ENCODE measurements at regions not wholly inside any gene's neighbourhood (a gene's known extent, or its start where the extent isn't known, plus 50 kb on each side); places are given as distances from the start of the nearest gene placed in this dataset.

DNA sequence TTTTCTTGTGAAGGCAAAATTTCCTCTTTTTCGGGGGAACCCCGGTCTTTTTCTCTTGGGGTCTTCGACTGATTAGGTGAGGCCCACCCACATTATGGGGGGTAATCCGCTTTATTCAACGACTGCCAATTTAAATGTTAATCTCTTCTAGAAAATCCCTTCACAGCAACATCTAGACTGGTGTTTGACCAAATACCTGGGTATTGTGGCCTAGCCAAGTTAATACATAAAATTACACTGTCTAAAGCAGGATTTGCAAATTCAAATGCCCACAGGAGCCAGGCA lies 170.0 kb upstream of the FOXN3 start:
- 83% methylated on average over 5 of the region's 5 CpGs for WGBS (ENCODE audit: low lambda C conversion rate)
- H3K4me2 ChIP-seq = no peak overlapping the region
- no peak for DNase-seq
- no peaks in the 10 kb centered on the region for H3K4me1 ChIP-seq (ENCODE audit: control insufficient read depth in 1 of 2, insufficient read depth in 2 of 2, low read depth in 1 of 2, low read length in 1 of 2)
- H3K9ac ChIP-seq = no peak overlapping the region
- no peaks in the 10 kb centered on the region for H3K9me2 ChIP-seq
- no peaks in the 10 kb centered on the region for H3K9me3 ChIP-seq
- H3F3A ChIP-seq (replicated peaks; ENCODE audit: insufficient read depth) = no peaks in the 10 kb centered on the region
- no peak overlapping the region for H3K4me3 ChIP-seq (ENCODE audit: low read depth in 2 of 2, low read length in 1 of 2)
- H3K36me3 ChIP-seq (replicated peaks in 1 of 2; ENCODE audit: control insufficient read depth in 1 of 2, insufficient read depth in 2 of 2, low read length in 1 of 2) = no peaks in the 10 kb centered on the region
- POLR2A ChIA-PET = no interaction called here
- no peaks in the 10 kb centered on the region for H3K27me3 ChIP-seq (ENCODE audit: insufficient read depth)
- CTCF ChIA-PET = no interaction called here
- no peaks in the 10 kb centered on the region for H4K20me1 ChIP-seq (ENCODE audit: insufficient read depth)
- no peaks in the 10 kb centered on the region for H3K79me2 ChIP-seq (ENCODE audit: insufficient read depth)
- no peak overlapping the region for H3K27ac ChIP-seq (ENCODE audit: low read depth in 2 of 2, low read length in 1 of 2)
- TF ChIP-seq MEF2A (IDR thresholded peaks at IDR 0.05; ENCODE audit: borderline replicate concordance, low read depth) (no peak), TAF1 (IDR thresholded peaks at IDR 0.05; ENCODE audit: borderline replicate concordance, low read depth, low read length) (no peak), ELF1 (IDR thresholded peaks at IDR 0.05) (no peak), EZH2phosphoT487 (IDR thresholded peaks at IDR 0.05; ENCODE audit: borderline replicate concordance, low read depth) (no peak), RXRA (IDR thresholded peaks at IDR 0.05; ENCODE audit: borderline replicate concordance, low read depth) (no peak), NRF1 (IDR thresholded peaks at IDR 0.05; ENCODE audit: low read depth, low read length) (no peak), MXI1 (IDR thresholded peaks at IDR 0.05; ENCODE audit: low read depth, low read length) (no peak), FOXJ3 (CRISPR knock-in tag; IDR thresholded peaks at IDR 0.05) (no peak)
- no peak overlapping the region for H2AFZ ChIP-seq (ENCODE audit: low read depth)

DNA sequence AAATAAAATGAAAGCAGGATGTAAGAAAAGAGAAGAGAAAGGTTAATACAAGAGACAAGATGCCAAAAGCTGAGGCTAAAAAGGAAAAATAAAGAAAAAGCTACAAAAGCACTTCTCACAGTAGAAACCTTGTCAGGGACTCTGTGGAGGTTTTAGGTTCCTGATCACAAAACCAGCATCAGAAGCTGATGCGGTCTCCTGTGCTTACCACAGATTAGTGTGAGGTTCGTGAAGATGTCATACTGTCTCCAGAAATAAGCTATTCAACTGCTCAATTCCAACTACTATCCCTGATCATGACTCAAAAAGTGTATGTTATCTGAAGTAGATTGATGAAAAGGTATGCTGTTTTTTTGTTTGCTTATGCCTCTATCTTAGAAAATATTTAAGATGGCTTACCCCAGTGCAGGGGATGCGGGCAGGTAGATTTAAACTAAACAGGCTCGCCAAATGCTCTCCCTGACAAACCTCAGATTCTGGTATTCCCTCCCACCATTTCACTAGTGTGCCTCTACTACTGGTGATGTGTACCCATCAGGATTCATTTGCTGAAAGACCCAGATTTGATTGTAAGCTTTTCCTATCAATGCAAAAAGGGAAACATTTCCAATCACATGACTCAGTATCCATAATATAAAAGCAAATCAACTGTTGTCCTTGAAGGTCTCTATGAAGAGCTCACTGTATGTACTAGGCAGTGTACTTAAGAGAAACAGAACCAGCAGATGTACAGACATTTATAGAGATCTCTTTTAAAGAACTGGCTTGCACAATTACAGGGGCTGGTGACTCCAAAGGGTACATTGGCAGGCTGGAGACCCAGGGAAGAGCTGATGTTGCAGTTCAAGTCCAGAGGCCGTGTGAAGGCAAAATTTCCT lies 169.5 kb upstream of the FOXN3 start:
- Histone ChIP-seq H3K4me3 (ENCODE audit: low read depth in 2 of 2, low read length in 1 of 2) (no peak overlapping the region), H3K4me2 (no peak overlapping the region), H3K27me3 (ENCODE audit: insufficient read depth) (no peaks in the 10 kb centered on the region), H3K9me3 (no peaks in the 10 kb centered on the region), H3K79me2 (ENCODE audit: insufficient read depth) (no peaks in the 10 kb centered on the region), H3F3A (replicated peaks; ENCODE audit: insufficient read depth) (no peaks in the 10 kb centered on the region), H3K9me2 (no peaks in the 10 kb centered on the region), H3K36me3 (replicated peaks in 1 of 2; ENCODE audit: control insufficient read depth in 1 of 2, insufficient read depth in 2 of 2, low read length in 1 of 2) (no peaks in the 10 kb centered on the region), H3K27ac (ENCODE audit: low read depth in 2 of 2, low read length in 1 of 2) (no peak overlapping the region), H4K20me1 (ENCODE audit: insufficient read depth) (no peaks in the 10 kb centered on the region), H3K9ac (no peak overlapping the region), H2AFZ (ENCODE audit: low read depth) (no peak overlapping the region), H3K4me1 (ENCODE audit: control insufficient read depth in 1 of 2, insufficient read depth in 2 of 2, low read depth in 1 of 2, low read length in 1 of 2) (no peaks in the 10 kb centered on the region)
- WGBS (ENCODE audit: low lambda C conversion rate) = 80% methylated on average over 5 of the region's 5 CpGs
- TF ChIP-seq FOXJ3 (CRISPR knock-in tag; IDR thresholded peaks at IDR 0.05) = no peak
- TF ChIP-seq RFX5 (IDR thresholded peaks at IDR 0.05; ENCODE audit: low read length) = no peak
- no peak for TF ChIP-seq TAF1 (IDR thresholded peaks at IDR 0.05; ENCODE audit: borderline replicate concordance, low read depth, low read length)
- no peak for TF ChIP-seq YY1 (IDR thresholded peaks at IDR 0.05; ENCODE audit: low read depth)
- TF ChIP-seq NRF1 (IDR thresholded peaks at IDR 0.05; ENCODE audit: low read depth, low read length) = no peak
- TF ChIP-seq ELF1 (IDR thresholded peaks at IDR 0.05) = no peak
- TF ChIP-seq MEF2A (IDR thresholded peaks at IDR 0.05; ENCODE audit: borderline replicate concordance, low read depth) = no peak
- no peak for TF ChIP-seq JUND (IDR thresholded peaks at IDR 0.05)
- no peak for TF ChIP-seq SMC3 (IDR thresholded peaks at IDR 0.05; ENCODE audit: low read depth, low read length)
- no peak for TF ChIP-seq RAD21 (IDR thresholded peaks at IDR 0.05; ENCODE audit: low read length)
- TF ChIP-seq GABPA (IDR thresholded peaks at IDR 0.05; ENCODE audit: low read depth) = no peak
- no peak for DNase-seq
- POLR2A ChIA-PET = no interaction called here
- CTCF ChIA-PET = interaction anchor here (1.2 kb wide), 1 partner anchor 12 kb away, joined by 3 read pairs; no protein-coding TSS in a partner anchor
